Right cardiac atrium (tissue), 5 donors: ENCODE measurements at regions not wholly inside any gene's neighbourhood (a gene's known extent, or its start where the extent isn't known, plus 50 kb on each side); places are given as distances from the start of the nearest gene placed in this dataset.

Experiments
- ATAC-seq, 2 donors: fragments of 200-7000 bp; cut with Tn5 transposase; one replicate each; pipeline versions ENCODE4 v1.8.0 to v1.9.1; 2020; ENCODE audit warnings: moderate library complexity in 2 of 2, mild to moderate bottlenecking in 1 of 2
- DNase-seq, 3 donors: peaks; one replicate each; pipeline ENCODE4 v3.0.0-alpha.2; 2020
- H3K27ac ChIP-seq: one replicate; pipeline ENCODE4 v1.5.1; 2013; ENCODE audit warnings: mild to moderate bottlenecking, low read length, control low read depth, moderate library complexity
- H3K27me3 ChIP-seq: one replicate; pipeline ENCODE4 v1.6.1; 2013; ENCODE audit not compliant: control insufficient read depth, insufficient read depth
- H3K4me1 ChIP-seq: one replicate; pipeline ENCODE4 v1.6.1; 2013; ENCODE audit warnings: low read length; ENCODE audit not compliant: control insufficient read depth, insufficient read depth
- H3K4me3 ChIP-seq: one replicate; pipeline ENCODE4 v1.5.1; 2013; ENCODE audit warnings: low read length, control low read depth
- H3K9me3 ChIP-seq: one replicate; pipeline ENCODE4 v1.6.1; 2013; ENCODE audit warnings: low read length; ENCODE audit not compliant: control insufficient read depth
- WGBS: extraction: QIAGEN DNeasy Blood & Tissue Kit; methylation state at CpG from one replicate; pipeline ENCODE4 v1.1.7; 2013; 5-methylcytosine and 5-hydroxymethylcytosine counted together
- intact Hi-C, 4 donors: fragments of 100-400 bp; cut with DNase I; formaldehyde crosslinking; loops; one replicate each; pipeline versions ENCODE4 v1.11.0 to v1.14.0; 2022 to 2023
- donor health status: healthy with polysubstance abuse.
- donor health status: DM: no; HTN: yes; CAD: no.
- donor health status: DM: no; HTN: no; CAD: no.
- donor health status: DM: no; HTN: yes; CAD: no; lungs with severe emphysema.
- donor health status: DM: yes; HTN: yes; CAD: no.

DNA sequence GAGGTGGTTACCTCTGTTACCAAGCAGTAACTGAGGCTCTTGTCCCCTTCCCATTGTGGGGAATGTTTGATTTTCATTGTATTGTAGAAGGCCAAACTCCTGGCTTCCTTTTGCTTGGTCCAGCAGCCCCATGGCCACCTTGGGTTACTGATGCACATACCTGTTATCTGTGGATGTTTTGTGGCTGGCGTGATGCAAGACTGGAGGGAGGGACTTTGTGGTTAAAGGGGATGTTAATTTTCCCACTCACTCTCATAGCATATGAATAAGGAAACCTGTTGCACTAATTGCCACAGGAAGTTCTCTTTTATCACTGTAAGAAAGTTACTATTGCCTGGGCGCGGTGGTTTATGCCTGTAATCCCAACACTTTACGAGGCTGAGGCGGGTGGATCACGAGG lies 168.6 kb upstream of the HS3ST4 start:
- ATAC-seq: no peak
- Histone ChIP-seq H3K4me3 (no peak overlapping the region), H3K27ac (no peak overlapping the region), H3K27me3 (no peaks in the 10 kb centered on the region), H3K9me3 (no peaks in the 10 kb centered on the region), H3K4me1 (no peaks in the 10 kb centered on the region)
- intact Hi-C loops: no loop called here
- DNase-seq: no peak
- 75% methylated on average over 6 of the region's 6 CpGs for WGBS

- no peak overlapping the region for H3K4me3 ChIP-seq
- H3K27ac ChIP-seq: no peak overlapping the region
- DNase-seq (no peak), ATAC-seq (no peak)
- H3K9me3 ChIP-seq: no peaks in the 10 kb centered on the region
- intact Hi-C loops: no loop called here
- no peaks in the 10 kb centered on the region for H3K27me3 ChIP-seq
- no peaks in the 10 kb centered on the region for H3K4me1 ChIP-seq
Observed at GRCh38 chr16:25512041-25512440, 179.7 kb upstream of the HS3ST4 start.

GRCh38 chr16:25509456-25509855 lies 182.3 kb upstream of the HS3ST4 start:
- Histone ChIP-seq H3K27ac (no peak overlapping the region), H3K4me3 (no peak overlapping the region), H3K9me3 (no peaks in the 10 kb centered on the region), H3K27me3 (no peaks in the 10 kb centered on the region), H3K4me1 (no peaks in the 10 kb centered on the region)
- intact Hi-C loops: no loop called here
- DNase-seq (no peak), ATAC-seq (no peak)
- 42% methylated on average over 1 of the region's 1 CpG for WGBS

DNA sequence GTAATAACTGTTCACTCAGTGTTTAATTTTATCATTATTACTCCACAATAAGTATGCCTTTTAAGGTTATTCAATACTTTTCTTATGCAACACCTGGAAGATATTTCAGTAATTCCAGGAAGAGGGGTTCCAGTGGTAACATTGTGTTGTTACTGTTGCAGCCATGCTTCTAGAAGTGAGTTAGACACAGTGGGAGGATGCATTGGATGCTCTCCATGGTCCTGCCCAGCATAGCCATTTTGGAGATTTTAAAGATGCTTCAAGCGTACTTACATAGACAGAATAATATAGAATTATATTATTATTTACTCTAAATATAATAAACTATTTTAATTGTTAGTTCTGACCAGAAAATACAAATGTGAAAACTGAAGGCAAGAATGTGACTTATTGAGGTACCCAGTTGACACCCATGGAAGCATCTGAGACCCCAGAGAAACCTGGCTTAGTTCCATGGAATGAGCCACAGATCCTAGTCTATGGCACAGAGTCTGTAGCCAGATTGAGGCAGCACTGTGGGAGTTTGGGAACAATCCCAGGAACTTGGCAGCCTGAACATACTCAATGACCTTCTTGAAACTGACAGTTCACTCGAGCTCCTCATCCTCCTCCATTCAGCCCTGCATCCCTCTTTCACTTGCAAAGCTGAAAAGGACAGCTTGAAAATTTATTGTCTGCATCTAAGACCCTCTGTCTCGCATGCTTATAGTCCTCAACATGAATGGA lies 190.1 kb upstream of the HS3ST4 start:
- H3K9me3 ChIP-seq: no peaks in the 10 kb centered on the region
- H3K27ac ChIP-seq: no peak overlapping the region
- 55% methylated on average over 3 of the region's 3 CpGs for WGBS
- H3K4me1 ChIP-seq: no peaks in the 10 kb centered on the region
- intact Hi-C loops: no loop called here
- ATAC-seq (no peak), DNase-seq (no peak)
- H3K4me3 ChIP-seq: no peak overlapping the region
- no peaks in the 10 kb centered on the region for H3K27me3 ChIP-seq

GRCh38 chr16:25494292-25494691 lies 197.5 kb upstream of the HS3ST4 start:
- ATAC-seq (no peak), DNase-seq (no peak)
- 72% methylated on average over 2 of the region's 2 CpGs for WGBS
- H3K4me1 ChIP-seq: no peaks in the 10 kb centered on the region
- no peak overlapping the region for H3K4me3 ChIP-seq
- intact Hi-C loops: no loop called here
- H3K9me3 ChIP-seq: no peaks in the 10 kb centered on the region
- H3K27ac ChIP-seq: no peak overlapping the region
- no peaks in the 10 kb centered on the region for H3K27me3 ChIP-seq

GRCh38 chr16:25493136-25493811 lies 198.5 kb upstream of the HS3ST4 start:
- no peak overlapping the region for H3K27ac ChIP-seq
- H3K4me1 ChIP-seq: no peaks in the 10 kb centered on the region
- no peak overlapping the region for H3K4me3 ChIP-seq
- no peak for DNase-seq
- ATAC-seq: no peak
- 66% methylated on average over 5 of the region's 5 CpGs for whole genome bisulfite sequencing
- intact Hi-C loops: no loop called here
- H3K9me3 ChIP-seq: no peaks in the 10 kb centered on the region
- H3K27me3 ChIP-seq: no peaks in the 10 kb centered on the region

- ATAC-seq: no peak
- Histone ChIP-seq H3K27ac (no peak overlapping the region), H3K4me1 (no peaks in the 10 kb centered on the region), H3K9me3 (no peaks in the 10 kb centered on the region), H3K27me3 (no peaks in the 10 kb centered on the region), H3K4me3 (no peak overlapping the region)
- 86% methylated on average over 4 of the region's 4 CpGs for WGBS
- intact Hi-C loops: no loop called here
- peak in 1 of 3 donors; percentile 27 for DNase-seq
Observed at GRCh38 chr16:25488435-25488834, 203.3 kb upstream of the HS3ST4 start.

GRCh38 chr16:25487888-25488287 lies 203.9 kb upstream of the HS3ST4 start:
- Histone ChIP-seq H3K4me1 (no peaks in the 10 kb centered on the region), H3K27ac (no peak overlapping the region), H3K4me3 (no peak overlapping the region), H3K27me3 (no peaks in the 10 kb centered on the region), H3K9me3 (no peaks in the 10 kb centered on the region)
- DNase-seq (no peak), ATAC-seq (no peak)
- intact Hi-C loops: no loop called here
- WGBS: 34% methylated on average over 1 of the region's 1 CpG

DNA sequence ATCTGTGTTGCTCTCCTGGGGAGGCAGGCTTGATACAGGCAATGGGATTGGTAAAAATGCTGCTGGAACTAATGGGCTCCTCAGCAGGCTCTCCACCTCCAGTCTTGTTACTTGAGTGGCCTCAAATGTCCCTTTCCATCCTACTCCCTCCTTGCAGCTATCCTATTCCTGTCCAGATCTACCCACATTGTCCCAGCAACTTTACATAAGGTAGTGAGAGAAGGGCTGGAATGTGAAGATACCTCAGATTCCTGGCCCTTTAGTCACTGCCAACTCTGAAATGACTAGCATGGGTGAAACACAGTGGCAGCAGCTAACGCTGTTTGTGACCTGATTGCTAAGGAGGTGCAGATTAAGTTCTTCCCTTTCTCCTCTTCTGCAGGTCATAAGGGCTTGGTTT lies 210.1 kb upstream of the HS3ST4 start:
- Histone ChIP-seq H3K4me1 (no peaks in the 10 kb centered on the region), H3K4me3 (no peak overlapping the region), H3K27me3 (no peaks in the 10 kb centered on the region), H3K9me3 (no peaks in the 10 kb centered on the region), H3K27ac (no peak overlapping the region)
- no peak for DNase-seq
- no peak for ATAC-seq
- 34% methylated on average over 1 of the region's 1 CpG for WGBS
- intact Hi-C loops: no loop called here

DNA sequence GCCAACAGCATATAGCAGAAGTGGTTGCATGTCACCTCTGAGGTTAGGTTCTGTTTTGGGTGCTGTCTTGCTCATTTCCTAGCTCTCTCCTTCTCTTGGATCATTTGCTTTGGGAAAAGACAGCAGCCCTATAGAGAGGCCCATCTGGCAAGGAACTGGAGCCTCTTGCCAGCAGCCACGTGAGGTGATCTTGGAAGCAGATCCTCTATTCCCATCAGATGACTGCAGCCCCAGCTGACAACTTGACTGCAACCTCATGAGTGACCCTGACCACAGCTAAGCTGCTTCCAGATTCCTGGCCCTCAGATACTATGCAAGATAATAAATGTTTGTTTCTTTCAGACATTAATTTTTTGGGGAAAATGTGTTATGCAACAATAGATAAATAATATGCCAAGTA lies 213.3 kb upstream of the HS3ST4 start:
- Histone ChIP-seq H3K9me3 (no peaks in the 10 kb centered on the region), H3K4me3 (no peak overlapping the region), H3K4me1 (no peaks in the 10 kb centered on the region), H3K27me3 (no peaks in the 10 kb centered on the region), H3K27ac (no peak overlapping the region)
- 32% methylated on average over 1 of the region's 1 CpG for WGBS
- DNase-seq (no peak), ATAC-seq (no peak)
- intact Hi-C loops: no loop called here

- Histone ChIP-seq H3K4me3 (no peak overlapping the region), H3K9me3 (no peaks in the 10 kb centered on the region), H3K4me1 (no peaks in the 10 kb centered on the region), H3K27me3 (no peaks in the 10 kb centered on the region), H3K27ac (no peak overlapping the region)
- DNase-seq (no peak), ATAC-seq (no peak)
- intact Hi-C loops: no loop called here
- WGBS: 53% methylated on average over 2 of the region's 2 CpGs
Observed at GRCh38 chr16:25464058-25464457, 206.4 kb upstream of the ZKSCAN2 start.
